GM12891 (cell line): ENCODE measurements at regions not wholly inside any gene's neighbourhood (a gene's known extent, or its start where the extent isn't known, plus 50 kb on each side); places are given as distances from the start of the nearest gene placed in this dataset.
"Not testable (repeated sequence)": the region's sequence is repeated elsewhere in the genome, so short reads cannot be mapped to it uniquely, and the experiment has no call there.

ENCODE experiments used
- DNase-seq: peaks from one replicate; pipeline ENCODE4 v3.0.0; 2011; ENCODE audit warnings: low spot score; ENCODE audit not compliant: insufficient read length
- FAIRE-seq: peaks from 2 replicates; lab custom pipeline; 2011; peaks lifted over from hg19 to GRCh38; lab: Jason Lieb, UNC
- PAX5 ChIP-seq: IDR thresholded peaks from 2 replicates; pipeline ENCODE4 v1.6.1; 2011; ENCODE audit warnings: low read length, moderate library complexity, mild to moderate bottlenecking; ENCODE audit not compliant: insufficient read depth, severe bottlenecking
- POLR2A ChIP-seq: IDR thresholded peaks from 2 replicates; pipeline ENCODE4 v1.6.1; 2011; ENCODE audit warnings: low read depth, low read length, control low read depth
- POLR2AphosphoS5 ChIP-seq: IDR thresholded peaks from 2 replicates; pipeline ENCODE4 v1.6.1; 2011; ENCODE audit warnings: low read depth, low read length, control low read depth
- POU2F2 ChIP-seq: IDR thresholded peaks from 2 replicates; pipeline ENCODE4 v1.6.1; 2011; ENCODE audit warnings: low read depth, mild to moderate bottlenecking, control low read depth, low read length, moderate library complexity
- SPI1 ChIP-seq: IDR thresholded peaks from 2 replicates; pipeline ENCODE4 v1.6.1; 2011; ENCODE audit warnings: low read depth, low read length, control low read depth
- TAF1 ChIP-seq: IDR thresholded peaks from 2 replicates; pipeline ENCODE4 v1.6.1; 2011; ENCODE audit warnings: low read depth, low read length, control low read depth

GRCh38 chr14:88975926-88976325 lies 151.5 kb downstream of the TTC8 start:
- no peak for DNase-seq
- TF ChIP-seq POLR2A = no peak
- no peak for TF ChIP-seq POLR2AphosphoS5
- TF ChIP-seq SPI1 = no peak
- no peak for TF ChIP-seq POU2F2
- TF ChIP-seq PAX5 = no peak
- no peak for TF ChIP-seq TAF1
- FAIRE-seq = no peak

- not testable (repeated sequence) for DNase-seq, FAIRE-seq
Measured at GRCh38 chr14:88980907-88981306, 156.5 kb downstream of the TTC8 start.

- DNase-seq = no peak
- FAIRE-seq = no peak
- TF ChIP-seq POLR2AphosphoS5 (no peak), POU2F2 (no peak), SPI1 (no peak), TAF1 (no peak), POLR2A (no peak), PAX5 (no peak)
Measured at GRCh38 chr14:88981948-88982347, 157.5 kb downstream of the TTC8 start.

GRCh38 chr14:88983755-88984154 lies 159.3 kb downstream of the TTC8 start:
- no peak for TF ChIP-seq PAX5
- TF ChIP-seq TAF1 = no peak
- TF ChIP-seq SPI1 = no peak
- no peak for TF ChIP-seq POU2F2
- no peak for TF ChIP-seq POLR2A
- TF ChIP-seq POLR2AphosphoS5 = no peak
- FAIRE-seq (no peak), DNase-seq (no peak)

GRCh38 chr14:88985654-88986053 lies 161.2 kb downstream of the TTC8 start:
- TF ChIP-seq POLR2AphosphoS5 (no peak), SPI1 (no peak), POU2F2 (no peak), TAF1 (no peak), POLR2A (no peak), PAX5 (no peak)
- FAIRE-seq (no peak), DNase-seq (no peak)

- DNase-seq = no peak
- no peak for FAIRE-seq
- TF ChIP-seq POU2F2 = no peak
- TF ChIP-seq POLR2A = no peak
- no peak for TF ChIP-seq POLR2AphosphoS5
- TF ChIP-seq PAX5 = no peak
- TF ChIP-seq TAF1 = no peak
- TF ChIP-seq SPI1 = no peak
Measured at GRCh38 chr14:88986146-88986841, 161.8 kb downstream of the TTC8 start.

- not testable (repeated sequence) for DNase-seq, FAIRE-seq
Measured at GRCh38 chr14:88986908-88987307, 162.5 kb downstream of the TTC8 start.

GRCh38 chr14:88987516-88987915 lies 163.1 kb downstream of the TTC8 start:
- FAIRE-seq = no peak

GRCh38 chr14:88989911-88990310 lies 165.5 kb downstream of the TTC8 start:
- DNase-seq (no peak), FAIRE-seq (no peak)
- no peak for TF ChIP-seq TAF1
- no peak for TF ChIP-seq POLR2AphosphoS5
- no peak for TF ChIP-seq PAX5
- no peak for TF ChIP-seq POLR2A
- no peak for TF ChIP-seq POU2F2
- no peak for TF ChIP-seq SPI1

More at GRCh38 chr14:88987516-88987915, 163.1 kb downstream of the TTC8 start:
- TF ChIP-seq POU2F2 = no peak
- no peak for TF ChIP-seq POLR2AphosphoS5
- TF ChIP-seq TAF1 = no peak
- no peak for TF ChIP-seq SPI1
- TF ChIP-seq PAX5 = no peak
- no peak for TF ChIP-seq POLR2A
- no peak for DNase-seq

- DNase-seq = no peak
- no peak for FAIRE-seq
- TF ChIP-seq POU2F2 = no peak
- TF ChIP-seq PAX5 = no peak
- TF ChIP-seq POLR2A = no peak
- TF ChIP-seq SPI1 = no peak
- TF ChIP-seq TAF1 = no peak
- no peak for TF ChIP-seq POLR2AphosphoS5
Measured at GRCh38 chr14:88990856-88991255, 166.4 kb downstream of the TTC8 start.
